ENCODE measurements at regions not wholly inside any gene's neighbourhood (a gene's known extent, or its start where the extent isn't known, plus 50 kb on each side); places are given as distances from the start of the nearest gene placed in this dataset.
"Not testable (repeated sequence)": the region's sequence is repeated elsewhere in the genome, so short reads cannot be mapped to it uniquely, and the experiment has no call there.

- H3K4me1 ChIP-seq (ENCODE audit: control insufficient read depth in 2 of 2, insufficient read depth in 2 of 2, low read length in 2 of 2): no peaks in the 10 kb centered on the region
- H3K9me3 ChIP-seq (ENCODE audit: control insufficient read depth in 2 of 2, low read length in 2 of 2): no peaks in the 10 kb centered on the region
- no peaks in the 10 kb centered on the region for H3K27me3 ChIP-seq (ENCODE audit: control insufficient read depth in 2 of 2, insufficient read depth in 2 of 2, low read length in 2 of 2)
- no peaks in the 10 kb centered on the region for H3K36me3 ChIP-seq (ENCODE audit: control insufficient read depth in 2 of 2, insufficient read depth in 2 of 2, low read length in 2 of 2)
- H3K27ac ChIP-seq (ENCODE audit: low read depth in 2 of 2, low read length in 2 of 2): no peak overlapping the region
- no peak overlapping the region for H3K9ac ChIP-seq (ENCODE audit: low read depth in 1 of 2, low read length in 2 of 2)
- H3K4me3 ChIP-seq (ENCODE audit: low read length in 2 of 2): no peak overlapping the region
Observed at GRCh38 chr5:105639511-105639910, 2031.2 kb downstream of the EFNA5 start.

GRCh38 chr5:105639068-105639467, 2031.7 kb downstream of the EFNA5 start:
- Histone ChIP-seq H3K9me3 (ENCODE audit: control insufficient read depth in 2 of 2, low read length in 2 of 2) (no peaks in the 10 kb centered on the region), H3K4me3 (ENCODE audit: low read length in 2 of 2) (no peak overlapping the region), H3K27ac (ENCODE audit: low read depth in 2 of 2, low read length in 2 of 2) (no peak overlapping the region), H3K36me3 (ENCODE audit: control insufficient read depth in 2 of 2, insufficient read depth in 2 of 2, low read length in 2 of 2) (no peaks in the 10 kb centered on the region), H3K27me3 (ENCODE audit: control insufficient read depth in 2 of 2, insufficient read depth in 2 of 2, low read length in 2 of 2) (no peaks in the 10 kb centered on the region), H3K9ac (ENCODE audit: low read depth in 1 of 2, low read length in 2 of 2) (no peak overlapping the region), H3K4me1 (ENCODE audit: control insufficient read depth in 2 of 2, insufficient read depth in 2 of 2, low read length in 2 of 2) (no peaks in the 10 kb centered on the region)

DNA sequence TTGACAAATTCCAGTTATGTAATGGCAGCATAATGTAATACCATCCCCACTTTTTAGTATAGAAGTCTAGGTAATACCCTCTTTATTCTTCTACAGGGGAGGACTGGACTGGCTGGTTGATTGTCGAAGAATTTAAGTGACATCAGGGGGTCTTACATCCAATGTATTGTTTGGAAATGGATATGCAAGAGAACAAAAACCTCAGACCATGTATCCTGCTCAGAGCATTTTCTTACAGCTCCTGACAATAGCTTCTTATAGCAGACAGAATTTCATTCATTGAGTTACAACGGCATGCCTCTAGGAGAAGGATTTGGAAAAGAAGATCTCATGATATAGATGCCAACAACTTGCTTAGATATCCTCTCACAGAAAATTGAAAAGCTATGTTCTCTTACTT, 2032.3 kb downstream of the EFNA5 start:
- no peak overlapping the region for H3K9ac ChIP-seq (ENCODE audit: low read depth in 1 of 2, low read length in 2 of 2)
- H3K36me3 ChIP-seq (ENCODE audit: control insufficient read depth in 2 of 2, insufficient read depth in 2 of 2, low read length in 2 of 2): no peaks in the 10 kb centered on the region
- H3K9me3 ChIP-seq (ENCODE audit: control insufficient read depth in 2 of 2, low read length in 2 of 2): no peaks in the 10 kb centered on the region
- no peaks in the 10 kb centered on the region for H3K4me1 ChIP-seq (ENCODE audit: control insufficient read depth in 2 of 2, insufficient read depth in 2 of 2, low read length in 2 of 2)
- H3K4me3 ChIP-seq (ENCODE audit: low read length in 2 of 2): no peak overlapping the region
- no peaks in the 10 kb centered on the region for H3K27me3 ChIP-seq (ENCODE audit: control insufficient read depth in 2 of 2, insufficient read depth in 2 of 2, low read length in 2 of 2)
- H3K27ac ChIP-seq (ENCODE audit: low read depth in 2 of 2, low read length in 2 of 2): no peak overlapping the region

DNA sequence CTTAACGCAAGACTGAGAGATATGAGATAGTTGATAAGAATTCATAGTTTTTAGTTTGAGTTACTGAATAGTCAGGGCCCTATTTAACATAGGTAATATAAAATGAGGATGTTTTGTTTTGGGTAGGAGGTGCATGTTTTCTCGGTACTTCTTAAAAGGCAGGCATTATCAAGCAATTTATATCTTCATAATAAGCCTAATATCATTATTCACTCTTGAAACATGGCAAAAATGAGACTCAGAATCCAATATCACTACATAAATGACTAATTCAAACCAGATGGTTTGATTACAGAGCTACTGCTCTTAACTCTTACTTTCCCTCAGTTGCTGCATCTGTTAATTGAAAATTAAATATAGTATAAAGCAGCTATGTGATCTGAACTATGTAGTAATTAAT, 2038.7 kb downstream of the EFNA5 start:
- Histone ChIP-seq H3K9me3 (ENCODE audit: control insufficient read depth in 2 of 2, low read length in 2 of 2) (no peaks in the 10 kb centered on the region), H3K27ac (ENCODE audit: low read depth in 2 of 2, low read length in 2 of 2) (no peak overlapping the region), H3K36me3 (ENCODE audit: control insufficient read depth in 2 of 2, insufficient read depth in 2 of 2, low read length in 2 of 2) (no peaks in the 10 kb centered on the region), H3K4me1 (ENCODE audit: control insufficient read depth in 2 of 2, insufficient read depth in 2 of 2, low read length in 2 of 2) (no peaks in the 10 kb centered on the region), H3K9ac (ENCODE audit: low read depth in 1 of 2, low read length in 2 of 2) (no peak overlapping the region), H3K4me3 (ENCODE audit: low read length in 2 of 2) (no peak overlapping the region), H3K27me3 (ENCODE audit: control insufficient read depth in 2 of 2, insufficient read depth in 2 of 2, low read length in 2 of 2) (no peaks in the 10 kb centered on the region)

DNA sequence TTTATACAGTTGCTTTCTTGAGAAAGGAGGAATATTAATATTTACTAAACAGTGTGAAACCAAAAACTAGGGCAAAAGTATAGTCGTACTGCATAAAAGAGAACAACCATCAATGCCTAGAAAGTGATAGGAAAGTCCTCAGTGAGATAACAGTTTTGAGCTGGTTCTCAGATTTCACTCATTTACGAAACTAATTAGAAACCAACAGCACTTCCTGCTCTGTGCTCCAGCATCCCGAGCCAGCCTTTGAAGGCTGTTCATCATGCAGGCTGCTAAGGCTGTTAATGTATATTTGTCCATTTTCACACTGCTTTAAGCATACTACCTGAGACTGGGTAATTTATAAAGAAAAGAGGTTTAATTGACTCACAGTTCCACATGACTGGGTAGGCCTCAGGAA, 2039.9 kb downstream of the EFNA5 start:
- H3K4me1 ChIP-seq (ENCODE audit: control insufficient read depth in 2 of 2, insufficient read depth in 2 of 2, low read length in 2 of 2): no peaks in the 10 kb centered on the region
- no peak overlapping the region for H3K27ac ChIP-seq (ENCODE audit: low read depth in 2 of 2, low read length in 2 of 2)
- no peak overlapping the region for H3K4me3 ChIP-seq (ENCODE audit: low read length in 2 of 2)
- H3K9me3 ChIP-seq (ENCODE audit: control insufficient read depth in 2 of 2, low read length in 2 of 2): no peaks in the 10 kb centered on the region
- no peak overlapping the region for H3K9ac ChIP-seq (ENCODE audit: low read depth in 1 of 2, low read length in 2 of 2)
- no peaks in the 10 kb centered on the region for H3K27me3 ChIP-seq (ENCODE audit: control insufficient read depth in 2 of 2, insufficient read depth in 2 of 2, low read length in 2 of 2)
- H3K36me3 ChIP-seq (ENCODE audit: control insufficient read depth in 2 of 2, insufficient read depth in 2 of 2, low read length in 2 of 2): no peaks in the 10 kb centered on the region

- H3K27ac ChIP-seq (ENCODE audit: low read depth in 2 of 2, low read length in 2 of 2): no peak overlapping the region
- H3K4me3 ChIP-seq (ENCODE audit: low read length in 2 of 2): no peak overlapping the region
- H3K36me3 ChIP-seq (ENCODE audit: control insufficient read depth in 2 of 2, insufficient read depth in 2 of 2, low read length in 2 of 2): no peaks in the 10 kb centered on the region
- H3K9ac ChIP-seq (ENCODE audit: low read depth in 1 of 2, low read length in 2 of 2): no peak overlapping the region
- H3K9me3 ChIP-seq (ENCODE audit: control insufficient read depth in 2 of 2, low read length in 2 of 2): no peaks in the 10 kb centered on the region
- no peaks in the 10 kb centered on the region for H3K4me1 ChIP-seq (ENCODE audit: control insufficient read depth in 2 of 2, insufficient read depth in 2 of 2, low read length in 2 of 2)
- no peaks in the 10 kb centered on the region for H3K27me3 ChIP-seq (ENCODE audit: control insufficient read depth in 2 of 2, insufficient read depth in 2 of 2, low read length in 2 of 2)
Observed at GRCh38 chr5:105619725-105620124, 2051.0 kb downstream of the EFNA5 start.

- H3K36me3 ChIP-seq (ENCODE audit: control insufficient read depth in 2 of 2, insufficient read depth in 2 of 2, low read length in 2 of 2): no peaks in the 10 kb centered on the region
- no peak overlapping the region for H3K4me3 ChIP-seq (ENCODE audit: low read length in 2 of 2)
- no peaks in the 10 kb centered on the region for H3K4me1 ChIP-seq (ENCODE audit: control insufficient read depth in 2 of 2, insufficient read depth in 2 of 2, low read length in 2 of 2)
- H3K27me3 ChIP-seq (ENCODE audit: control insufficient read depth in 2 of 2, insufficient read depth in 2 of 2, low read length in 2 of 2): no peaks in the 10 kb centered on the region
- H3K9ac ChIP-seq (ENCODE audit: low read depth in 1 of 2, low read length in 2 of 2): no peak overlapping the region
- no peaks in the 10 kb centered on the region for H3K9me3 ChIP-seq (ENCODE audit: control insufficient read depth in 2 of 2, low read length in 2 of 2)
- H3K27ac ChIP-seq (ENCODE audit: low read depth in 2 of 2, low read length in 2 of 2): no peak overlapping the region
Observed at GRCh38 chr5:105617436-105618215, 2053.1 kb downstream of the EFNA5 start.

DNA sequence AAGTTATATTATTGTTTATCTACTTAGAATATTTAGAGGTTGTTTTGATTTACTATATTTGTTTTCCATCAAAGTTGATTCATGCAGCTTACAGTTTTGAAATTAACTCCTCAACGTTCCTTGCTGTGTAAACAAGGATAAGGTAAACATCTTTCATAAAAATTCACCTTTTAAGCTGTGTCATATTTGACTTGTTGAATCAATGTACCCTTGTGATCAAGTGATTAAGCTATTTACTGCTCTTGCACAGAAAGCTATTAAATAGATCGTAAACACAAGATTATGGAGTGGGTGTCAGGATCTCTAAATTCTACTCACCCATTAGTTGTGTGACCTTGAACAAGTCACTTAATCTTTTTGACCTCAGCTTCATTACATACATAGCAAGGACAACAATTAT, 2054.0 kb upstream of the NUDT12 start:
- Histone ChIP-seq H3K27me3 (ENCODE audit: control insufficient read depth in 2 of 2, insufficient read depth in 2 of 2, low read length in 2 of 2) (no peaks in the 10 kb centered on the region), H3K27ac (ENCODE audit: low read depth in 2 of 2, low read length in 2 of 2) (no peak overlapping the region), H3K9me3 (ENCODE audit: control insufficient read depth in 2 of 2, low read length in 2 of 2) (no peaks in the 10 kb centered on the region), H3K4me3 (ENCODE audit: low read length in 2 of 2) (no peak overlapping the region), H3K4me1 (ENCODE audit: control insufficient read depth in 2 of 2, insufficient read depth in 2 of 2, low read length in 2 of 2) (no peaks in the 10 kb centered on the region), H3K36me3 (ENCODE audit: control insufficient read depth in 2 of 2, insufficient read depth in 2 of 2, low read length in 2 of 2) (no peaks in the 10 kb centered on the region), H3K9ac (ENCODE audit: low read depth in 1 of 2, low read length in 2 of 2) (no peak overlapping the region)

GRCh38 chr5:105602406-105602805, 2039.8 kb upstream of the NUDT12 start:
- not testable (repeated sequence) for H3K9ac ChIP-seq (ENCODE audit: low read depth in 1 of 2, low read length in 2 of 2); H3K9me3 ChIP-seq (ENCODE audit: control insufficient read depth in 2 of 2, low read length in 2 of 2); H3K4me3 ChIP-seq (ENCODE audit: low read length in 2 of 2); H3K36me3 ChIP-seq (ENCODE audit: control insufficient read depth in 2 of 2, insufficient read depth in 2 of 2, low read length in 2 of 2); H3K4me1 ChIP-seq (ENCODE audit: control insufficient read depth in 2 of 2, insufficient read depth in 2 of 2, low read length in 2 of 2); H3K27me3 ChIP-seq (ENCODE audit: control insufficient read depth in 2 of 2, insufficient read depth in 2 of 2, low read length in 2 of 2); H3K27ac ChIP-seq (ENCODE audit: low read depth in 2 of 2, low read length in 2 of 2)

DNA sequence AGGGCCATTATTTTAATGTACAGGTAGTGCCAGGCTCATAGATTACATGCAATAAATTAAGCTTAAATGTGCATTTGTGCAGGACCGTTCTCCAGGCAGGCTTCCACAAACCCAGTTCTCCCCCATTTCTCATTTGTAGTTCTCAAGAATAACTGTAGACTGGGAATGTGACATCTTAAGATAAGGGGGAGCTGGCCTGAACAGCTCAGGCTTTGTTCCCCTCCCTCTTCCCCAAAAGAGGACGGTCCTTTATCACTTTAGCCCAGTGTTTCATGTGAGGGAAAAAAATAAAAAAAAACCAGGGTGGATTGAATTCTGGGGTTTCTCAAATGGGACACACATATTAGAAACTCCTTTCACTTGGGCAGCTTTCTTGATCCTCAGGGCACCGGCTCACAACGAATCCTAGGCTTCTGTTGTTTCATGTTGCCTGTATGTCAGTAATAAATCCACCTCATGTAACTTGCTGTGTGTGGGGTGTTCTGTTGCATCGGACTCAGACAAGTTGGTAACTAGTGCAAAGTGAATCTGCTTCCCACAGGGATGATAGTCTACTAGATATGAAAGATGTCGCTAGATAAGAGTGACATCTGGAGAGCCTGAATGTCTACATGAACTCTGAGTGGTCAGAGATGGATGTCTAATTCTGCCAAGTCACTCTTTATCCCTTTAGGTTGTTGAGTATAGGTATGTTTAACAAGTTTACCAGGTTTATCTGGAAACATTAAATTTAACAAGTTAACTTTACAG, 2030.6 kb upstream of the NUDT12 start:
- Histone ChIP-seq H3K9ac (ENCODE audit: low read depth in 1 of 2, low read length in 2 of 2) (no peak overlapping the region), H3K4me1 (ENCODE audit: control insufficient read depth in 2 of 2, insufficient read depth in 2 of 2, low read length in 2 of 2) (no peaks in the 10 kb centered on the region), H3K36me3 (ENCODE audit: control insufficient read depth in 2 of 2, insufficient read depth in 2 of 2, low read length in 2 of 2) (no peaks in the 10 kb centered on the region), H3K27me3 (ENCODE audit: control insufficient read depth in 2 of 2, insufficient read depth in 2 of 2, low read length in 2 of 2) (no peaks in the 10 kb centered on the region), H3K9me3 (ENCODE audit: control insufficient read depth in 2 of 2, low read length in 2 of 2) (no peaks in the 10 kb centered on the region), H3K27ac (ENCODE audit: low read depth in 2 of 2, low read length in 2 of 2) (no peak overlapping the region), H3K4me3 (ENCODE audit: low read length in 2 of 2) (no peak overlapping the region)
